Activated CD4-positive, alpha-beta T cell treated with anti-CD3 and anti-CD28 coated beads, Interleukin-2, amount 10 ng/mL, durations not matched to agents 7 days and 5 days (primary cell): ENCODE measurements at regions not wholly inside any gene's neighbourhood (a gene's known extent, or its start where the extent isn't known, plus 50 kb on each side); places are given as distances from the start of the nearest gene placed in this dataset.

Source experiments
- CTCF ChIA-PET: fragments of 350-600 bp; sonication (Branson Sonifier 250); formaldehyde crosslinking; loops from one replicate; lab custom pipeline; 2021; ENCODE audit warnings: antibody characterized with exemption; lab: Charles Lee
- POLR2A ChIA-PET: fragments of 350-600 bp; sonication (Branson Sonifier 250); formaldehyde crosslinking; loops from one replicate; lab custom pipeline; 2021; ENCODE audit warnings: antibody characterized with exemption; lab: Charles Lee
- DNase-seq: peaks from one replicate; pipeline ENCODE4 v3.0.0-alpha.2; 2020
- H3K27ac Mint-ChIP-seq: one replicate; pipeline ENCODE4 v1.8.0; 2021; ENCODE audit warnings: mild to moderate bottlenecking, moderate library complexity, mixed read lengths
- H3K27me3 Mint-ChIP-seq: one replicate; pipeline ENCODE4 v1.8.0; 2021; ENCODE audit warnings: mixed read lengths
- H3K36me3 Mint-ChIP-seq: one replicate; pipeline ENCODE4 v1.8.0; 2021; ENCODE audit warnings: low read depth, mixed read lengths
- H3K4me1 Mint-ChIP-seq: one replicate; pipeline ENCODE4 v1.8.0; 2021; ENCODE audit warnings: mixed read lengths
- H3K4me3 Mint-ChIP-seq: one replicate; pipeline ENCODE4 v1.8.0; 2021; ENCODE audit warnings: mild to moderate bottlenecking, moderate library complexity, mixed read lengths
- H3K9me3 Mint-ChIP-seq: one replicate; pipeline ENCODE4 v1.8.0; 2021; ENCODE audit warnings: mixed read lengths

DNA sequence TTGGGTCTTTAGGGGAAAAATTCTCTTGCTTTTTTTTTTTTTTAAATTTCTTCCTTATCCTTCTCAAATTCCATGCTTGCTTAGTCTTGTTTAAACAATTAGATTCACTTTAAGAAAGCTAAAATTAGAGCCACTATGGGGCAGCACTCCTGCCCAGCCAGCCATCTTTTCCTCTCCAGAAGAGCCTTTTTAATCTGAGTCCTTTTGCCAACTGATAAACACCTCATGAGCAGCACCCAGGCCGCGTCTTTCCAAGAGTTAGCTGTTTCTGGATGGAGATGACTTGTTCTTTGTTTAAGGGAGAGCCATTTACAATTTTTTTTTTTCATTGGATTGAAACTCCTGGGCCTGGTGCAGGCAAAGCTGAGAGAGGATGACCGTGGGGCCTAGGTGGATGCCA, 53.3 kb upstream of the TSPAN2 start:
- no peaks in the 10 kb centered on the region for H3K9me3 Mint-ChIP-seq
- DNase-seq: no peak
- CTCF ChIA-PET: interaction anchor here (0.6 kb wide), 1 partner anchor 95 kb away, joined by 3 read pairs; no protein-coding TSS in a partner anchor
- H3K4me1 Mint-ChIP-seq: no peaks in the 10 kb centered on the region
- H3K27ac Mint-ChIP-seq: no peak overlapping the region
- no peak overlapping the region for H3K4me3 Mint-ChIP-seq
- POLR2A ChIA-PET: no interaction called here
- no peaks in the 10 kb centered on the region for H3K36me3 Mint-ChIP-seq
- H3K27me3 Mint-ChIP-seq: peaks cover 33% of the 10 kb centered on the region

GRCh38 chr1:115141145-115141454, 51.8 kb upstream of the TSPAN2 start:
- Mint-ChIP-seq H3K4me3 (no peak overlapping the region), H3K27ac (no peak overlapping the region), H3K4me1 (no peaks in the 10 kb centered on the region), H3K36me3 (no peaks in the 10 kb centered on the region), H3K27me3 (peaks cover 20% of the 10 kb centered on the region), H3K9me3 (no peaks in the 10 kb centered on the region)
- POLR2A ChIA-PET: no interaction called here
- CTCF ChIA-PET: interaction anchor here (1.3 kb wide), 1 partner anchor 328 kb away, joined by 3 read pairs; no protein-coding TSS in a partner anchor
- DNase-seq: no peak

DNA sequence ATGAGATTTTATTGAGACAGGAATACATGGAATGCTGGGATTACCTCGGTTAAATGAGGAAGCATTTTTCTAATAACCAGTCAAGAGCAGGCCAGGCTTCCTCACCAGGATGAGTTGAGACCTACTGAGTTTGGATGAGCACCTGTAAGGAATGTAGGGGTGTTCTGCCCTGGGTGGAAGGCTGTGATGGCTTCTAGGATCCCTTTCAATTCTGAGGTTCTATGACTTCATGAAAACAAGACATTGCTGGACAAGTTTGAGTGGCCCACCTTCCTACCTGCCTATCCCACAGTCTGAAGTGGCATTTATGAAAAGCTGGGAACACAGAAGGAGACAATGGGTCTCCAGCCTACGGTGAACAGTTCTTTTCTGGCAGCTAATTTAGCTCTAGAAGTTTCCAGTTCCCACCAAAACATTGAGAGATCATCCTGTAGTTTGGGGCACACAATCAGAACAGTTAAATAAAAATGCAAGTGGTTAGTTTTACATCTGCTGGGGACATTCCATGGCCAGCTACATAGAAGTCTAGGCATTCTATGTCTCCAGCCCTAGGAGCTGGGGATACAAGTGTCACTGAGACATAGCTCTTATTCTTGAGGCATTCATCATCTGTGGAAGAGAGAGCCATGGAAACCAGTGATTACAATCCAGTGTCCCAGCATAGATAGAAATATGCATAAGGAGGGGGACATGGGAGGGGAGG, 51.3 kb upstream of the TSPAN2 start:
- no peak for DNase-seq
- POLR2A ChIA-PET: no interaction called here
- Mint-ChIP-seq H3K27me3 (peaks cover 17% of the 10 kb centered on the region), H3K4me1 (no peaks in the 10 kb centered on the region), H3K27ac (no peak overlapping the region), H3K36me3 (no peaks in the 10 kb centered on the region), H3K9me3 (no peaks in the 10 kb centered on the region), H3K4me3 (no peak overlapping the region)
- CTCF ChIA-PET: interaction anchor here (1.3 kb wide), 1 partner anchor 329 kb away, joined by 3 read pairs; no protein-coding TSS in a partner anchor

DNA sequence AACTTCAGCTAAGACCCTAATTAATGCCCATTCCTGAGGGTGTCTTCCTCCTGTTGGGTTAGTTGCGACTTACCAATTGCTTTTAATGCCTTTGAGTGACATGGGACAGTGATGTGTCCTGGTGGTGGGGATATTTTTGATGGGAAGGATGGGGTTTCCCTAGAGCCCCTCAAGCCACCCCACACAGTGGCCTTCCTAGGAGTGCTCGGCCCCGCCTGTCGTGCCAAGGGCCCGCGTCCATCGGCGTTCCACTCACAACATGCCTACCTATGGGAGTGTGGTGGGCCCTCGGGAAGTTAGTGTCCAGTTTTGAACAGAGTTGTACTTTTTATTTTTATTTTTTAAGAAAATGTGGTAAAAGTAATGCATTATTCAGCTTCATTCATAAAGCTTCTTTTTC, 50.1 kb upstream of the TSPAN2 start:
- no peaks in the 10 kb centered on the region for H3K9me3 Mint-ChIP-seq
- POLR2A ChIA-PET: no interaction called here
- peaks cover 12% of the 10 kb centered on the region for H3K27me3 Mint-ChIP-seq
- H3K27ac Mint-ChIP-seq: no peak overlapping the region
- no peaks in the 10 kb centered on the region for H3K36me3 Mint-ChIP-seq
- H3K4me3 Mint-ChIP-seq: no peak overlapping the region
- CTCF ChIA-PET: interaction anchor here (0.8 to 1.9 kb wide), 2 partner anchors 13 to 456 kb away, joined by 3 to 8 read pairs; no protein-coding TSS in a partner anchor
- H3K4me1 Mint-ChIP-seq: no peaks in the 10 kb centered on the region
- no peak for DNase-seq
